GM19468 (cell line): ENCODE measurements at regions not wholly inside any gene's neighbourhood (a gene's known extent, or its start where the extent isn't known, plus 50 kb on each side); places are given as distances from the start of the nearest gene placed in this dataset.

ENCODE experiments used
- ATAC-seq: cut with Tn5 transposase; IDR thresholded peaks from one replicate; pipeline ENCODE4 v1.9.1; 2021; ENCODE audit warnings: mild to moderate bottlenecking, moderate library complexity, moderate number of reproducible peaks; ENCODE audit not compliant: unreplicated experiment; ENCODE audit errors: extremely low read depth

- ATAC-seq = no peak
Measured at GRCh38 chr21:36554411-36555157, 74.7 kb upstream of the CLDN14 start.

- ATAC-seq = no peak
Measured at GRCh38 chr21:36555199-36555800, 75.4 kb upstream of the CLDN14 start.

GRCh38 chr21:36557316-36557715 lies 77.4 kb upstream of the CLDN14 start:
- ATAC-seq = no peak

DNA sequence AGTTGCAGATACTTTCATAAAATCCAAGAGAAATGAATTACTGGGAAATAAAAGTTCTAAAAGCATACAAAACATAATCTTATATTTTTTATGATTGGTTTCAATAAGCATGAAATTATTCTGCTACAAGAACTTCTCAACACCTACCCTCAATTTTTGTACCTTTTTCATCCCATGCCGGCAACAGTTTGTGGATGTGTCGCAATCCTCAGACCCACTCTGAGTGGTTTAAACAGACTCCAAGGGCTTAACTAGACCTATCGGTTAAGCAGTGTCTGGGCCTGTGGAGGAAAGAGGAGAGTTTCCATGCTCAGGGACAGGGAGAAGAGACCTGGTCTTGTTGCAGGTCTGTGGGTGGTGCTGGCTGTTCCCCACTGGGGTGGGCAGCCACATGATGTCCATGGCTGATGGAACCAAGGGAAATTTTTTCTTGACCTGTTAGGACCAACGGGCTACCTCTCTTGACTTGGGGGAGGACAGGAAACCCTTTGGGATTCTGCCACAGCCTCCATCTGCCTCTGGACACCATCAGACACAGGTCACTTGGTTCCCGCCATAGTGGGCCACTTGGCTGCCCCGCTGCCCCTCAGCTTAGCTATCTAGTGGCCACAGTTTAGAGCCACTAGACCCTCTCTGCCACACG lies 81.1 kb upstream of the CLDN14 start:
- ATAC-seq = no peak

DNA sequence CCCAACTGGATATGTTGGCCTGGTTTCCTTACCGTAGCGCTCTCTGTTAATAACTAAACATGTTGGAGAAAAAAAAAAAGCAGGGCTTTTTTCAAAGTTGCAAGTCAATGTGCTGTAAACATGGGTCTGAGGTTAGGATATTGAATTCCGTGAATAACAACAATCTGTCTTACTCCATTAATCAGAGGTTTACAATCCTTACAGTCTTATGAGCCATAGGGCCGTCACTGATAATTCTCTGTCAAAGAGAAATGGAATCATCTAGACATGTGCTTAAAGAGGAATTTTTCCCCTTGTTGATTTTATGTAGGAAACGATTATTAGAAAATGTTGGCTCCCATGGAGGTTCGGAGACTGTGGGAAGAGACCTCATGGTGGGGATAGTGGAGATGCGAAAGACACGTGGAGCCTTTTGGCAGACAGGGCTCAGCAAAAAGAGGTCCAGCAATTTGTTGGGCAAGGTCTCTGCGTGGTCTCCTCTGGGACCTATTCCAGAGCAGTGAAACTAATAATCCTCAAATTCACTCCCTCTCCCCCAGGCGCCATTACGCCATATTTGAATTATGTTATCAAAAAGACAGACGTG lies 83.5 kb upstream of the CLDN14 start:
- ATAC-seq = no peak

GRCh38 chr21:36564647-36565046 lies 84.7 kb upstream of the CLDN14 start:
- ATAC-seq = no peak

- no peak for ATAC-seq
Measured at GRCh38 chr21:36565540-36565939, 85.6 kb upstream of the CLDN14 start.

DNA sequence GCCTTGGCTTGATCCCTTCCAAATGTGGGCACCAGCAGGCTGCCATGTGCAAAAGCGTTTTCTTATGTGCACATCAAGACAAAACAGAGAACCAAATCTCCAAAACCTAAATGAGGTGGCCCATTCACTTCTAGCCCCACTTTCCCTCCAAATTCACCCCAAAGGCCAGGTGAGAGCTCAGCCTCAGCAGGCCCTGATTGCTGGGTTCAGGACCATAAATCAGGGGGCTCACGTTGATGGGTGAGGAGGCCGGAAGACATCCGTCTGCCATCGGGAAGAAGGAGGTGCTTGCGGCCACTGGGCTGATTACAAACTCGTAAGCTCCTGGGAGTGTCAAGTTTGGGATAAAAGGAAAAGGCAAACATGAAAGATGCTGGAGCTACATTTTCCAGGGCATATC lies 86.7 kb upstream of the CLDN14 start:
- ATAC-seq = no peak

DNA sequence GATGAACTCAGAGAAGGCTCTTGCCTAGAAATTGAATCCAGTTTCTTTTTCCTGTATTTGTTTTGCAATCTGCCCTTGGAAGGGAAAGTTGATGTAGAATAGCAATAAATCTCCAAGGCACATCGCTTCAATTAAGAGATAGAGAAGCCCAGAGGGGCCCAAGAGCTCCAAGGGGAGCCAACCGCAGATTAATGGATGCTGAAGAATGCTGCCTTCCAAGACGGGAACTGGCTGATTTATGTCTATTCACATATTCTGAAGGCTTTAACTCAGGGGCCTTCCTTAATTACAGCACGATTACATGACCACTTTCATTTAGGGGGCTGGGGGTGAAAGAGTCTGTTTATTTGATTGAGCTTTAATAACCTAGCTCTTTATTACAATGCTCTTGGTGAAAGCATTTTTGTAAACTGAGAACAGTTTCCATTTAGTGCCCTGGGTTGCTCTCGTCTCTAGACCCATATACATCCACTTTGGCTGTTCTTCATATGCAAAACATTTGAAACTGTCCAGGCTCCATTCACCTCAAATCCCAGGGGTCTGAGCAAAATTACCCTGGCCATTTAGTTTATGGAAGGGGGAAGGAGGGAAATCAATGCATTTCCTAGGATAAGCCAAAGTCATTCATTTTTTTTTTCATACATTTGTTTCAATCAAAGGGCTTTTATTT lies 87.4 kb upstream of the CLDN14 start:
- no peak for ATAC-seq

DNA sequence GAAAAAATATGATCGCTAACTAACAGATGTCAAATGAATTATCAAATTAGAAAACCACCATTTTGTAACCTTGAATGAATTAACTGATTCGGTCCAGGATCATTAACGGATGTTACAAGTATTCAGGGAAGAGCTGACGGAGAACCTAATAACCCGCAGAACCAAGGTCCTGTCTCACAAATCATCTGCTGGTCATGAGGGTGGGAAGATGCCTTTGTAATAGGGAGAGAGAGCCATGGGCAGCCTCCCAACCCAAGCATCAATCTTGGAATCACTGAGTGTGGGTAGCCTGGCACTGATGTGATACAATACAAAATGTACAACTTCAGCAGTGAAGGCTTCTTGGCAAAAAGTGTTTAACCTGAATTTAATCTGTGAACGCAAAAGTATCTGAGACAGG lies 89.6 kb upstream of the CLDN14 start:
- no peak for ATAC-seq

DNA sequence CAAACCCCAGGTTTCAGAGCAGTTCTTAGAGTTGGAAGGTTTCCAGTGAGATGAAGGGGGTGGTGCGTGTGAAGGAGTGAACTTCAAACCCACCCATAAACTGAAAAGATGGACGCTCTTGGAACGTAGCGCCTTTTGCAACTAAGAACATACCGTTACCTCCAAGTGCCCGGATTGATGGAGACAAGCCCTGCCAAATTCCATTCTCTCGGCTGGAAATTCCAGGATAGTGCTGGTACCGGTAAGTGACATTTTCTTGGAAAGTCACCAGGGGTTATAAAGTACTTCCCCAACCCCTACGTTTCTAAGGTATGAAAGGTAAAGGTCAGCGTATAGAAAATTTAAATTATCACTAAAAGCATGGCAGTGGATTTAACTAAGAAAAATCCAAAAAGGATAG lies 91.6 kb upstream of the CLDN14 start:
- ATAC-seq = no peak

- no peak for ATAC-seq
Measured at GRCh38 chr21:36572039-36572438, 92.1 kb upstream of the CLDN14 start.

DNA sequence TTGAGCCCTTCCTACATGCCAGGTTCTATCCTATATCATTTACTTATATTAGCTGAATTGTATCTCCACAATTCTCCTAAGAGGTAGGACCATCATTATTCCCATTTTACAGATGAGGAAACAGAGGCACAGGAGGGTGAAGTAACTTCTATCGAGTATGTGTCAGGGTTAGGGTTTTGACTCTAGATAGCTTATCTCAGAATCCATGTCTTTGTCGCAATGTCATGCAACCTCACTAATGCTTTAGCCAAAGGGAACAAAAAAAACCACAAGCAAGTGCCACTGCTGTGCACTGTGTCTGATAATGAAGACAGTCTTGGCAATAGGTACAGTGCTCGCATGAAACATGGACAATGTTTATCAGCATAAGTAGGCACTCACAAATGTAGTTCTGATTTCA lies 95.4 kb upstream of the CLDN14 start:
- no peak for ATAC-seq

GRCh38 chr21:36576441-36576840 lies 96.5 kb upstream of the CLDN14 start:
- ATAC-seq = no peak

DNA sequence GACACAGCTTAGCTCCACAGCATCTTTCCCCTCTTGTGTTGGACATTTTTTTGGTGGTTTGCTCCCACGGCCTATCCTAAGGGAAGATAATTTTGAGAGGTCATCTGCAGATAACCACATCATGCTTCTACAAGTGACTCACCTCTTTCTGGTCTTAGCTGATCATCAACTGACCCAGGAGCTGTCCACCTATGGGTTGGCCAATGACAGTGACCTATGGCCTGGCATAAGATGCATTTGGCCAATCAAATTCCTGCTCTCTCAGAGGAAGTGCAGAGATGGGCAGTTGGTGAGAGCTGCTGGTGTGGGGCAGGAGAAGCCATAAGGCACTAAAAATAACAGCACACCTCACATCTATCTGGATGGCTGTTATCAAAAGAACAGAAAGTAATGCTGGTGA lies 100.0 kb upstream of the CLDN14 start:
- no peak for ATAC-seq

- no peak for ATAC-seq
Measured at GRCh38 chr21:36582271-36582670, 102.3 kb upstream of the CLDN14 start.

DNA sequence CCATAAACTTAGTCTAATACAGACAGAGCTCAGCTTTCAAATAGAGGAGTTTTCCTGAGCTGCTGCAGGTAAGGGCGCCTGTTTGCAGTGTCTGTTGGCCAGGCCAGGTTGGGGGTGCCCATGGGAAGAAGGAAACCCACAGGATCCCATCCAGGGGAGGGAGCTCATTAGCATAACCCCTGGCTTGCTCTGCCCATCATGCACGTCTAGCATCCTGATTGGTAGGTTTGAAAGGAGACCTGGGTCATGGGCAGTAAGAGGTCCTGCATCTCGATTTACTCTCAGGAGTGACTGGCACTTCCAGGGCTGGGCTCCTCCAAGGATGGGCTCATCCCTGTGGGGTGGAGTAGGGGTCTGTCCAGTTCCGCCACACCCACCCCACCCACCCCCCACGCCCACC lies 103.7 kb upstream of the CLDN14 start:
- no peak for ATAC-seq

DNA sequence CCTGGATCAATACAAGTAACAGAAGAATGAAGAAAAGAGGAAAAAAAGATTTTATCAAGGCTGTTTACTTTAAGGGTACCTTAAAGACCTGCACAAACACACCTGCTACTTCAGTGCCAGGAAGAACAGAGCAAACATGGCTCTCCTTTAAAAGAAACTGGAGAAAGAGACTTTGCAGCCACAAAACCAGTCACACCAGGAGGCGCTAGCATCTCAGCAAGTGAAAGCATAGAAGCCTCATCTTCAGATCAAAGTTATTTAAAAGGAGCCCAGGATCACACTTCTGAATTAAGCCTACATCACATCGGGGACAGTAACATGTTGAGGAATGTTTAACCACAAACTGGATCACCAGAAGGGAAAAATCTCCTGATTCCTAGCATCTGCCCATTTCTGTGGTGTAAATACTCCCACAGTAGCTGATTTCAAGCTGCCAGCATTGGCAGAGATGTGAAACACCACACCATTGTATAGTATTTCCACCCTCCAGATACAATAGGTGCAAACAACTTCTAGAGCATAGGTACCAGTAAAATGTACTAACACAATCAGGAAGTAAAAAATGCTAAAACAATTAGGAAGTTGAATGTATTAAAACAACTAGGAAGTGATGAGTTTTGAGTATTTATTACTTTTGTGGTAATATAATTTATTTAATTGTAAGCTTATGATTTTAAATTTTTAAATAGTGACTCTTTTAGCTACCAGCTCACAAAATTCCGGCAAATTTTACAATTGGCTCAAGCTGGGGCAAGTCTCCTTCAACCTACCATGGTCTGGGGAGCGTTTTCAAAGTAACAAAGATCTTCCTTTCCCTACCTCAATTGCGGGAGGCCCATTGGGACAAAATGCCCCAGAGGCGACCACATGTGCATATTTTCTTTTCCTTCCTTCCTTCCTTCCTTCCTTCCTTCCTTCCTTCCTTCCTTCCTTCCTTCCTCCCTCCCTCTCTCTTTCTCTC lies 105.3 kb upstream of the CLDN14 start:
- ATAC-seq = no peak

GRCh38 chr21:36587388-36587787 lies 107.5 kb upstream of the CLDN14 start:
- ATAC-seq = no peak
